ENCODE measurements at regions not wholly inside any gene's neighbourhood (a gene's known extent, or its start where the extent isn't known, plus 50 kb on each side); places are given as distances from the start of the nearest gene placed in this dataset.

- no peaks in the 10 kb centered on the region for H3K36me3 Mint-ChIP-seq (ENCODE audit: insufficient read depth in 1 of 3, low read depth in 3 of 3)
- Histone ChIP-seq H2AK5ac (ENCODE audit: insufficient read length, low read length) (no peak overlapping the region), H2BK12ac (ENCODE audit: insufficient read length, low read depth, low read length) (no peak overlapping the region), H2BK15ac (ENCODE audit: low read depth, low read length) (no peak overlapping the region), H4K5ac (ENCODE audit: insufficient read length, low read depth, low read length) (no peak overlapping the region), H3K23ac (ENCODE audit: insufficient read length, low read depth, low read length) (no peak overlapping the region), H3K4me2 (ENCODE audit: insufficient read depth, insufficient read length, low read length) (no peak overlapping the region), H3K27ac (ENCODE audit: insufficient read length, low read depth, low read length) (no peak overlapping the region), H4K20me1 (ENCODE audit: control insufficient read depth, insufficient read depth, insufficient read length) (no peaks in the 10 kb centered on the region), H3T11ph (ENCODE audit: low read length) (no peak overlapping the region), H2BK5ac (ENCODE audit: insufficient read length, low read length) (no peak overlapping the region), H2AFZ (ENCODE audit: low read length) (no peak overlapping the region), H3K18ac (ENCODE audit: insufficient read length, low read depth, low read length) (no peak overlapping the region), H3K4me1 (ENCODE audit: insufficient read depth, low read length) (no peaks in the 10 kb centered on the region), H4K8ac (replicated peaks; ENCODE audit: insufficient read length, low read depth, low read length) (no peak overlapping the region), H3K9me3 (ENCODE audit: control insufficient read depth, low read depth, low read length) (no peaks in the 10 kb centered on the region), H3K56ac (ENCODE audit: insufficient read length, low read depth, low read length) (no peak overlapping the region), H3K79me2 (ENCODE audit: insufficient read depth, low read length) (no peaks in the 10 kb centered on the region), H3K23me2 (ENCODE audit: insufficient read length, low read depth, low read length, poor library complexity, severe bottlenecking) (no peaks in the 10 kb centered on the region), H2BK20ac (ENCODE audit: low read depth, low read length, poor library complexity, severe bottlenecking) (no peak overlapping the region), H3K14ac (ENCODE audit: insufficient read depth, low read length) (no peak overlapping the region), H3K27me3 (ENCODE audit: insufficient read depth, low read length) (no peaks in the 10 kb centered on the region), H4K91ac (ENCODE audit: insufficient read length, low read depth, low read length) (no peak overlapping the region), H3K9ac (ENCODE audit: extremely low read depth, insufficient read length, low read length) (no peak overlapping the region), H3K4ac (ENCODE audit: low read depth, low read length) (no peak overlapping the region), H3K79me1 (ENCODE audit: insufficient read depth, low read depth, low read length, poor library complexity, severe bottlenecking) (no peaks in the 10 kb centered on the region), H2BK120ac (ENCODE audit: low read depth, low read length, poor library complexity, severe bottlenecking) (no peak overlapping the region)
- peaks cover 8 to 11% of the 10 kb centered on the region in 2 experiments for H3K4me1 Mint-ChIP-seq
- no peak overlapping the region for H3K4me3 Mint-ChIP-seq
- H3K9me3 Mint-ChIP-seq = 0 out of 5 replicates have a peak, but pooled peaks cover 0 to under 1% of the 10 kb centered on the region in 2 experiments
- DNase-seq = no peak
- WGBS (ENCODE audit: extremely low coverage, insufficient read length, low lambda C conversion rate) = no CpG with 5 or more reads among the region's 2 CpGs
- H3K27ac Mint-ChIP-seq = no peak overlapping the region
- no peaks in the 10 kb centered on the region for H3K27me3 Mint-ChIP-seq (ENCODE audit: low read depth)
- no peak for TF ChIP-seq CTCF (conservative IDR thresholded peaks at IDR 0.05)
Measured at GRCh38 chr5:100186181-100186580, 349.0 kb upstream of the FAM174A start.
